CMK (cell line): ENCODE measurements at regions not wholly inside any gene's neighbourhood (a gene's known extent, or its start where the extent isn't known, plus 50 kb on each side); places are given as distances from the start of the nearest gene placed in this dataset.
"Not testable (repeated sequence)": the region's sequence is repeated elsewhere in the genome, so short reads cannot be mapped to it uniquely, and the experiment has no call there.

ENCODE experiments used
- DNase-seq: peaks from one replicate; pipeline ENCODE4 v3.0.0-alpha.2; 2010; ENCODE audit warnings: low read depth

DNA sequence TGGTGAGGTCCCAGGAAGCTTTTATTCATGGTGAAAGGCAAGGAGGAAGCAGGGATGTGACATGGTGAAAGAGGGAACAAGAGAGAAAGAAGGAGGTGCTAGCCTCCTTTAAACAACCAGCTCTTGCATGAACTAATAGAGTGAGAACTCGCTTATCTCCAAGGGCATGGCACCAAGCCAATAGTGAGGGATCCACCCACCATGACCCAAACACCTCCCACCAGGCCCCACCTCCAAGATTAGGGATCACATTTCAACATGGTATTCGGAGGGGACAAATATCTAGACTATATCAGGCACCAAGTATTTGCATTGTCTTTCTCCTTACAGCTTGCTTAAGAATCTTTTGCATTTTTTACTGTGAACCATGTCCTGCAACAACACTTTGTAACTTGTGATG is 91.9 kb upstream of the DHRS4 start:
- no peak for DNase-seq

DNA sequence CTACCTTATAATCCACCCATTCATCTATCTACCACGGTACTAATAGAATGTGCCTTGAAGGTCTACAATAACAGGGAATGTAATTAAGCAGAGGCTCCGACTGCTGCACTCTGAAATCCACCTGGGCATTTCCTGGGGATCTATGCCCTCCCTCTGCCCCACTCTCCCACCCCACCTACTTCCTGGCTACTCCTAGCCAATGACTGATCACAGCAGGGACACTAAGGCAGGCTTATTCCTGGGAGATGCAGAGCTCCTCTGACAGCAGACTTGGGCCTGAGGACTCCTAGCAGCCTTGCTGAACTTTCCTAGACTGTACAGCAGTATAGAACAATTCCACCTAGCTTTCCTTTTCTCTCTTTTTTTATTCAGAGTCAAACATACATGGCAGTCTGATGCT is 91.1 kb upstream of the DHRS4 start:
- no peak for DNase-seq

DNA sequence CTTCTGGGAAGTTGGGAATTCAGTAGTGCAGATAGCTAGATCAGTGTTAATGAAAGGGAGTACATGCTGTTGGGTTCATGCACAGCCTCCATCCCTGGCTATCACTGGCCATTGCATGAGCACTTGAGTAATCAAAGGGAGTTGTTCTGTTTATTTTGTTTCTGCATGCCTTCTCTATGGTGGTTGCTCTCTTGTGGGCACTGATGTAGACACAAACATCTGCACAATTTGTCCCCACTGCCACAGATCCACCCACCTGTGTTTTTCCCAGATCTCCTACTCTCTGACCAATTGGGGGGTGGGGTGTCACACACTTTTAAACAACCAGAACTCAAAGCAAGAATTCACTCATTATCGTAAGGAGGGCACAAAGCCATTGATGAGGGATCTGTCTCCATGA is 89.7 kb upstream of the DHRS4 start:
- no peak for DNase-seq

DNA sequence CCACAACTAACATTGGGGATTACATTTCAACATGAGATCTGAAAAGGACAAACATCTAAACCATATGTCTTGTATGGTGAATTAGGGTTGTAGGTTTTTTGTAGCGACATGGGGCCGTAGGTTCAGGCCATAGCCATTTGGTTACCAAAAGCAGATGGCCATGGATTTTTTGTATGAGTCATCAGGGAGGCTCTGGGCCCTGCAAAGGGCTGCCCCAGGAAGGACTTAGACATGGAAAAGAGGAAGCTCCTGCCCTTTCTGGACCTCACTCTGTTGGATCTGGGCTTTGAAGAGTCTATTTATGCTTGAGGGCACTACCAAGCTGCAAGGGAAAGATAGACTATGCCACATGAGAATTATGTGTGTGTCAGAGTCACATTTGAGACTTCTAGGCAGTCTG is 89.3 kb upstream of the DHRS4 start:
- no peak for DNase-seq

DNA sequence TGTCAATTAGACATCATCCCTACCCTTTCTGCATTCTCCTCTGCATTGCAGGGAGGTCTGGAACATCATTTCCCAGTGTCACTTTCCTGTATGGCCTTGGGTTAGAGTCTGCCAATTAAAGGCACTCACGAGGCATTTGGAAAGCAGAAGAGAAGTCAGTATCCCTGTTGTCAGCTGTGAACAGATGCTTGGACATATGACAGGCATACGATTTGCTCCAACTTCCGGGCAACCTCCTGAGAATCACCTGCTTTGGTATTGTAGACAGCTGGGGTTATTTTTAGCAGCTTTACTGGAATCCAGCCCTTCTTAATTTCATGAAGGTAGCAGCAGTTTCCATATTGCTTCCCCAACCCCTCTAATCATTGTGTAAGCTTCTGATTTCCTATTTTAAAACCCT is 88.7 kb upstream of the DHRS4 start:
- DNase-seq, result no peak

DNA sequence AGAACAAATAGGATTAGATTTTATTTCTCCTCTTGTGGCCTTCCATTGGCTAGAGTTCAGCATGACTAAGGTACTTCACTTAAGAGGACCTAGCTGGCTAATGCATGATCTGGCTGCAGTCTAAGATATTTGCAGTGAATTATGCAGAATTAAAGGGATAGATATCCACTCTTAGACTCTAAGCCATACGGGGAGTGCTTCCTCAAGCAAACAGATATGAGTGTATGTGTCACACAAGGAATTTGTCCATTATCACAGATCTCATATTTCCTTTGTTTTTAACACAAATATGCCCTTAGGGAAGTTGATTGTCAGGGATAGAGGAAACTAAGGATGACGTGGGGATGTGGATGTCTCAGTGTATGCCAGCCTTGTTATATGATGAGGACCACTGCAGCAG is 88.1 kb upstream of the DHRS4 start:
- no peak for DNase-seq

DNA sequence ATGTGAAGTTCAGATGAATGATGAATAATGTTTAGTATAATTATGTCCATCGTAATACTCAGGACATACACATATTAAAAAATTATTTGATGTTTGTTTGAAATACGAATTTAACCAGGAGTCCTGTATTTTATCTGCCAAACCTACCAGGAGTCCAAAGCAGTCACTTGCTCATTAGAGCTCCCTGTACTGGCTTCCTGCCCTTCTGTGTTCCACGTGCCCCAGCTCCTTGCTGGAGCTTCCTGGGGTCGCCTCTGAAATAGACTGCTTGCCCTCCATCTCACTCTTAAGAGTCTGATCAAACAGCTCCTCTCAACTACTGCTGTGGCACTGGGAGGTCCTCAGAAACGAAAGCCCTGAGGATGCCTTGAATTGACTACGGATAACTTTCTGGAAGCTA is 87.3 kb upstream of the DHRS4 start:
- DNase-seq, result no peak

DNA sequence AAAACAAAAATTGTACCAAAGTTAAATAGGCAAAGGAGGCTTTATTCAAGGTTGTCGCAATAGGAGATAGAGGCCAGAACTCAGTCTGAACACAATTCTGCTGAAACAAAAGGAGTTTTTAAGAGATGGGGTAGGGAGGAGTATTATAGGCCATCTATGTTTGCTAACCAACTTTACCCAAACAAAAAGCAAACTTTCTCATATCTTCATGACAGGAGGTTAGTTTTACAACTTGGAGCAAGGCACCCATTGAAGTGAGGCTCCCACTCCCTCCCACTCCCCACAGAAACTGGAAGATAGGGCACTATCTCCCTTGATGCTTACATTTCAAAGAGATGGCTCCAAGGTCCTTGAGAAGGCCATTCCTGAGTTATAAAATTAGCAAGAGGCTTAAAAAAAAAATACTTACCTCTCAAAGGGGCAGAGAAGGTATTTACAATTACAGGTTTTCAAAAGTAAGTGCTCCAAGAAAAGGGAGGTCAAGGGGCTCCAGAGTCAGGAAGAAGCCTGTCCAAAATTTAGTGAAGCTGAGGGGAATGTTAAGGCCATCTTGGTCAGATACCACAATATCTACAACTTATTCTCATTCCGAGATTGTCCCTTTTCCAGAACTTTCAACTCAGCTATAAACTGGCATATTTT is 84.4 kb upstream of the DHRS4 start:
- no peak for DNase-seq

DNA sequence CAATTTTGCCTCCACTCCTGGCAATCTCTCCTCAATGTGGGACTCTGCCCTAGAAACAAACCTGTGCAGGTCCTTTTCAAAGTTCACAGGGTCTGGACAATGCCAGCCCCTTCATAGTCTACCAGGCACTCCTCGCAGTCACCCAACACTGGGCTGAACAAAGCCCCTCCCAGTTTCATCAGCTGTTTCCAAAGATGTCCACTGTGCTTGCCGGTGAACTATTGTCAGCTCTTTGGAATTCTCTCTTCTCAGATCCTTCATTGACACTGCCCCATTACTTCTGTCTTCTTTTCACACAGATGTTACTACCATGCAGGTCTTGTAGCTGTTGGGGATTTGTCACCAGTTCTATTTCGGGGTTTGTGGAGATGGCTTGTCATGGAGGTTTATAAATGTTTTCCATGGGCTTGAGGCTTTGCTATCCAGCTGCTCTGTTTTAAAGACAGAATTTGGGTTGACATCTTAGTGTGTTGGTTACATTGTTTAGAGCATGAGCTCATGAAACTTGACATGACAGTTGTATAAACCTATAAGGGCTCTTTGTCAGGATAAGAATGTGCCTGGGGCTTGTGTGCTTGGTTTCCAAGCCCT is 77.3 kb upstream of the DHRS4 start:
- DNase-seq, result no peak

DNA sequence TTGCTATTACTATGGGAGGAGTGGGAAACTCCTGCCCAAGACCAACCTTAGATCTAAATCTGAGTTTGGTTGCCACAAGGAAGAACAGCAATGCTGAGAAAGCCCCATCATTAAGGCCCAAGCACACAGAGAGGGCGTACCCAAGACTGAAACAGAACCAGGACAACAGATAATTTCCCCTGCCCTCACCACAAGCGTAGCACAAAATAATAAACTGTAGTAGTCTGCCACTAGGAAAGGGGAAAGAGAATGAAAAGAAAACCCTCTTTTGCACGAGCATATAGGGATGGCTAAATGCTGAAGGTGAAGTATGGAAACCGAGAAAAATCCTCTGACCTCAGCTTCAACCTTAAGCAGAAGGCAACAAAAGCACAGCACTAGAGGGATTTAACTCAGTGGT is 76.5 kb upstream of the DHRS4 start:
- no peak for DNase-seq

DNA sequence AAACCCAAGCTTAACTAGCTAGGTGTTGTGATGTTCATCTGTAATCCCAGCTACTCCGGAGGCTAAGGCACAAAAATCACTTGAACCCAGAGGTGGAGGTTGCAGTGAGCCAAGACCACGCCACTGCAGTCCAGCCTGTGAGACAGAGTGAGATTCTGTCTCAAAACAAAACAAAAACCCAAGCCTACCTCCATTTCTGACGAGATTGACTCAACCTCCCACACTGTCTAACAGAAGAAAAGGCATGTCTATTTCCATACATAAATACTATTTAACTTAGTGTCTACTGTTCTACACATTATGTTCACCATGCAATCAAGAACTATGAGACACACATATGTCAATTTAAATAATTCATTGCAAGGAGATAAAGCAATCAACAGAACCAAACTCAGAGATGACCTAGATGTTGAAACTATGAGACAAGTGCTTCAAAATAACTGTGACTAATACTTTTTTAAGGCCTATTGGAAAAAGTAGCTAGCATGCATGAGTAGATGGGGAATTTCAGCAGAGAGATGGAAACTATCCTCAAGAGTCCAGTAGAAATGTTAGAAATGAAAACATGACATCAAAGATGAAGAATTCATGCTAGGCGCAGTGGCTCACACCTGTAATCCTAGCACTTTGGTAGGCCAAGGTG is 75.9 kb upstream of the DHRS4 start:
- DNase-seq, result no peak

DNA sequence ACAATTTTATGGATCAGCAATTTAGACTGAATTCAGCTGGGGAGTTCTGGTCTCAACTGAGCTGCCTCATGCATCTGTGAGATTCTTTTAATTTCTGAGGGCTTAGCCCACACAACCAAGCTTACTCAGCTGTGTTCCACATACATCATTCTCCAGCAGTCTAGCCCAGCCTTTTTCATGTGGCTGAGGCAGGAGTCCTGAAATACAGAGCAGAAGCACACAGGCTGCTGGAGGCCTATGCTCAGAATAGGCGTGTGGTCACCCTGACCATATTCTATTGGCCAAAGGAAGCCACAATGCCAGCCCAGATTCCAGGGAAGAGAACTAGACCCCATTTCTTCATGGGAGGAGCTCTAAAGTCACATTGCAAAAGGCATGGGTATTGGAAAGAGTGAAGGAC is 72.3 kb upstream of the DHRS4 start:
- no peak for DNase-seq

DNA sequence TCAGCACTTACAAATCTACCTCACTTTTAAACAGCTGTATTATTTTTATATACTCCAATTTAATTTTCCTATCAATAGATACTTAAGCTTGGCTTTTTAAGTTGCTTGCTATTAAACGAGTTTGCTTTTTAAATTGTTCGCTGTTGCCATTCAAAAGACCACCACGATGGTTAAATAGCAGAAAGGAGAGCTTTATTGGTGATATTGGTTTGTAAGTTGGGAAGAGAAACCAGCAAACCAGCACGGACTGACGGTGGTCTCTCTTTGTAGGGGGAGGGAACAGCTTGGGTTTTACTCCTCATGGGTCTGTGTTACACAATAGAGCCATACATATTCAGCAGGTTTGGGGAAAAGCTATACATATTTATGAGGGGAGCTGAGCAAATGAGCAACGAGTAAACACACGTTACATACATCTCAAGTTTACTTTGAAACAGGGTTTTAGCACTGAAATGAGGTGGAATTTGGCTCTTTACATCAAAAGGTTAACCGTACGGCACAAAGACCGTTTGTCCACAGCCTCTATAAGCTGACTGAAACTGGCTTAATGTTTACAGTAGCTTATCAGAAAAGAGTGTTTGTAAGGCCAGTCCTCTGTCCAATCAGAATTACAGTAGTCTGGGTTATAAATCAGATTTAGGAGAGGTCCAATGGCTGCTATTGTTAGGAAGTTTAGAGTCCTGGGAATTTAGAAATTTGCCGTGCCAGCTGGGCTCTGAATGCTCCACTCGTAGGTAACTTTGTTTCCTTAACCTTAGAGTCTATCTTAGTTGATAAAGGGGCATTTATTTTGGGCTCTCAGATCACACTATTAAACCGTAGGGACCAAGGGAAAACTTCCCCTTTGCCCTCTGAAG is 69.7 kb upstream of the DHRS4 start:
- DNase-seq, result no peak

DNA sequence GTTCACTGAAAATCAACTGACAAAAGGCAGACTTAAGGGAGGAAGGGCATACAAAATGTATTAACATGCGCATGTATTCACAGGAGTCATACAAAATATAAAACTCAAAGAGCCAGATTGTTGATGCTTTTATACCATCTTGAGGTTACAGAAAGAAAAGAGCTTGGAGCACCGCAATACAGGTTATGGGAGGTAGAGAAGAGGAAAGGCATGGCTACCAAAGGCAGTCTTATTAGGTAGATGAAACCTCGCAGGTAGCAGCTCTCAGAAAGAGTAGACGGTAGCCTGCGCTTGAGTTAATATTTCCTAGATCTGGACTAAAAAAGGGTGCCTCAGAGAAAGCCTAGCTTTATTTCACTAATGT is 69.0 kb upstream of the DHRS4 start:
- no peak for DNase-seq

DNA sequence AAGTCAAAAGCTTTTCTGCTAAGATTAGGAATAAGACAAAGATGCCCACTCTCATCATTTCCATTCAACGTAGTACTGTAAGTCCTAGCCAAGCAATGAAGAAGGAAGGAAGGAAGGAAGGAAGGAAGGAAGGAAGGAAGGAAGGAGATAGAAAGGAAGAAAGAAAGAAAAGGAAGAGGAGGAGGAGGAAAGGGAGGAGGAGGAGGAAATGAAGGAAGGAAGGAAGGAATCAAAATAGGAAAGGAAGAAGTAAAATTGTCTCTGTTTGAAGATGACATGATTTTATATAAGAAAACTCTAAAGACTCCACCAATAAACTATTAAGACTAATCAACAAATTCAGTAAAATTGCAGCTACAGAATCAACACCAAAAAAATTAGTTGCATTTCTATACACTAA is 66.0 kb upstream of the DHRS4 start:
- no peak for DNase-seq

DNA sequence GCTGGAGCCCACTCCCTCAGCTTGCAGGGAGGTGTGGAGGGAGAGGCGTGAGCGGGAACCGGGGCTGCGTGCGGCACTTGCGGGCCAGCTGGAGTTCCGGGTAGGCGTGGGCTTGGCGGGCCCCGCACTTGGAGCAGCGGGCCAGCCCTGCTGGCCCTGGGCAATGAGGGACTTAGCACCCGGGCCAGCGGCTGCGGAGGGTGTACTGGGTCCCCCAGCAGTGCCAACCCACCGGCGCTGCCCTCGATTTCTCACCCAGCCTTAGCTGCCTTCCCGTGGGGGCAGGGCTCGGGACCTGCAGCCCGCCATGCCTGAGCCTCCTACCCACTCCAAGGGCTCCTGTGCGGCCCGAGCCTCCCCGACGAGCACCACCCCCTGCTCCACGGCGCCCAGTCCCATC is 61.9 kb upstream of the DHRS4 start:
- DNase-seq, result not testable (repeated sequence)

DNA sequence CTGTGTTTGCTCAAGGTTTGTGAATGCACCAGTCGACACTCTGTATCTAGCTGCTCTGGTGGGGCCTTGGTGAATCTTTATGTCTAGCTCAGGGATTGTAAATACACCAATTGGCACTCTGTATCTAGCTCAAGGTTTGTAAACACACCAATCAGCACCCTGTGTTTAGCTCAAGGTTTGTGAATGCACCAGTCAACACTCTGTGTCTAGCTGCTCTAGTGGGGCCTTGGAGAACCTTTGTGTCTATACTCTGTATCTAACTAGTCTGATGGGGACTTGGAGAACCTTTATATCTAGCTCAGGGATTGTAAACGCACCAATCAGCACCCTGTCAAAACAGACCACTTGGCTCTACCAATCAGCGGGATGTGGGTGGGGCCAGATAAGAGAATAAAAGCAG is 61.3 kb upstream of the DHRS4 start:
- DNase-seq, result not testable (repeated sequence)

DNA sequence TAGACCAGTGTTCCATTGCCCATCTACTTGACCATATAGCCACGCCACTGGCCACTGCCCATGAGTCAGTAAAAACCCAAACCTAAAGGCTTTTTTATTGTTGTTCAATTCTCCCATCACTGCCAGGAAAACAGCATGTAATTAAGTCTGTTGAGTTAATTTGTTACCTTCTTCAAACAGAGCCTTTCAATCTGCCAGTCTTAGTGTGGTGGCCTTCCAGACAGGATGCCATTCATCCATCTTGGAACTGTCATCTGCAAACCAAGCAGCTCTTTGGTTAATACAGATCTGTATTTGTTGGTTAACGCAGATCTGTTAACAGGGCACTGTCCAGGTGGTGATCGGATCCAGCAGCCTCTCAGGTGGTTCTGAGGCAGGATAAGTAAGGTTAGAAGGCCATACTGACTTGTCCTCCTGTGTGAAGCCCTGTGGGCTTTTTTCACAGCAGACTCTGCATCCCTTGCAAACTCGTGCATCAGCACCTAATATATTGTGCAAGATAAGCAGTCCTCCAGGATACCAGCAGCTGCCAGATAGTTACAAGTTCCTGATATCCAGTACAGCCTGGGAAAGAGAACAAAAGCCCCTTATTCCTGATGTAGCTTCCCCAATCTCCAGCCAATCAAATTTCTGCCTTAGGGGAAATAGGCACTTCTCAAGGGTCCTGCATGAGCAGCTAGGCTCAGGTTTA is 59.1 kb upstream of the DHRS4 start:
- DNase-seq, result no peak

DNA sequence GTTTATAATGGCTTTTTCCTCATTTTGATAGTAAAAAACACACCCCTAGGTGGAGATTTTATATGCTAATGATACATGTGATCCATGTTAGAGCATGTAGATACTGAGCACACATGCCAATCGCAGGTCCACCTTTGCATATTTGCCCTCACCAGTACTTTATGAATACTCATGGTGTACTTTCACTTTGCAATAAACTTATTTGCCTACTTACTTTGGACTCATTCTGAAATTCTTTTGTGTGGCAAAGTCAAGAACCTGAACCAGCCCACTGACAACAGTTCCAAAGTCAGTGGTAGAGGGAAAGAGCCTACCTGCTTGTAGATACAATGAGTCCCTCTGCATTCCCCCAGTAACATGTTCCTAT is 58.5 kb upstream of the DHRS4 start:
- no peak for DNase-seq

DNA sequence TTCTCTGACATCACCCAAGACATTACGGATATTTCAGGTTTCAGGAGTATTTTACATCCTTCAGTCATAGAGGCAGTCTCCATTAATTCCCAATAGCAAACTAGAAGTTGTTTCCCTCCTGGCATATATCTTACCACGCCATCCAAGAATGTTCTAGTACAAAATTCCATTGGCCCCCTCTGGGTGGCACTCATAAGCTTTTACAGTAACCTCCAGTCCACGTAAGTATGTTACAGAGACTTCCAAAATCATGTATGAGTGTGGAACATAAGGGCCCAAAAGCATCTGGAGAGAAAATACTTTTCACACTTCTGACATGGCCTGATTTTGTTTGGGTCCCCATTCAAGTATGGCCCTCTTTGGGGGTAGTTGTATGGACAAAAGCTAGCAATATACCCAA is 58.1 kb upstream of the DHRS4 start:
- DNase-seq, result no peak

DNA sequence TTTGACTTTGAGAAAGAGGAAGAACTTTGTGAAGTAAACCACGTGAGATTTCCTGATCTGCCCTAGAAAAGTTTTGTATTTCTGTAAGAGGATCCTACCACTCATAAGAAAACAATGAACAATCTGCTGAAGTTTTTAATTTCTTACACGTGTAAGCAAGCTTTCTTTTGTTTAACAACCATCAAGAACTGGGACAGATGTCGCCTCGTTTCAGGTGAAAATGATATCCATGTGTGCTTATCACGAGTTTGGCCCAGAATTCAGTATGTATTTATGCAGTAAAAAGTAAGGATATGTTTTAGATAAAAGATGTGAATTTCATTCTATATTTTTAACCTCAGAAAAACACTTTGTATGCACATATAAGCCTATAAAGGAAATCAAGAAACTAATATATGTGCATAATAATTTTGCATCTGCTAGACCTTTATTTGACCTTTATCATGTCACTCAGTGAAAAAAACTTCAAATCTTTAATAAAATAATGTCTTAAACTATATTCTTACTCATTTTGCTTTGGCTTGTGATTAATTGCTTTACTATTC is 56.9 kb upstream of the DHRS4 start:
- no peak for DNase-seq

DNA sequence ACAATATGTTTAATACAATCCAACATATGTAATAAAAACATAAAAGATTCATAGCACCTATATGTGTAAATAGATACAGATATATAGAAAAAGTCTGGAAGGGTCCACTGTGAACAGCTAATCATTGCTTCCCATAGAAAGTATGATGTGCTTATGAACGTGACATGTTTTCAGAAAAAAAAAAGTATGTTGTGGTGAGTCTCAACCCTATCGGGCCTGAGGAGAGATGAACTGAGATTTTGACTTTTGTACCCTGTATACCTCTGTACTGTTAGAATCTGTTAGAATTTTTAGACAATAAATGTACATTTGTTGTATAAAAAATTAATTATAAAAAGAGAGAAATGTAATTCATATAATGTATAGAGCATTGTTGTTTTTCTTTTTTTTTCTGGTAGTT is 56.3 kb upstream of the DHRS4 start:
- DNase-seq, result not testable (repeated sequence)
